CD4-positive, alpha-beta T cell treated with Interleukin-12 subunit alpha and Interleukin-12 subunit beta, for 1 hour (primary cell): ENCODE measurements at regions not wholly inside any gene's neighbourhood (a gene's known extent, or its start where the extent isn't known, plus 50 kb on each side); places are given as distances from the start of the nearest gene placed in this dataset.
"Not testable (repeated sequence)": the region's sequence is repeated elsewhere in the genome, so short reads cannot be mapped to it uniquely, and the experiment has no call there.

ENCODE experiments used
- DNase-seq: peaks from one replicate; pipeline ENCODE4 v3.0.0-alpha.2; 2020

DNA sequence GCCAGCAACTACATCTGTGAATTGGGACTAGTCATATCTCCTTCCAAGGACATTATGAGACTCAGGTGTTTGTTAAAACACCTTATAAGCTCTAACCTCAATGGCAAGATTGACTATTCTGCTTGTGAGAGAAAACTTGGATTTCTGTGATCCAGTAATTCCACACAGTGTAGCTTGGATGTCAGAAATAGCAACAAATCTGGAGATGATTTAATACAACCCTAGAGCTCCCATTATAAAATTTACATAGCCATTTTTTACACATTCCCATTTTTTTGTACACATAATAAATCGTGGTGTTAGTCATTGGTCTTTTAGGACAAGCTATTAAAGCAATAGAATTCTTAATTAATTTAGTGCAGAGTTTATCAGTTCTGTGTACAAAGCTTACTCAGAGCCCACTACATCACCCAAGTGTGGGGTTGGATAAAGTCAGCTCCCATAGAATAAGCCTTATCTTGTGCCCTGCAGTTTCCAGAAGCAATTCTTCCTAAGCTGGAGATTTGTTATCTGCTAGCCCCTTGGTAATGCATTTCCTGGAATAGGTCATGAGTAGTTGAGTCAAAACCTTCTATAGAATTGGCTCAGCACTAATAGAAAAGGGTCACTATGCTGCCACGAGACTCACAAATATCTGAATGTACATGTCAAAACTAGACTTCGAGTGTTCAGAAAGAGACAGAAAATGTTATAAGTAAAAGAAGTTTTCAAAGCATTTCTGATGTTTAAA lies 434.0 kb upstream of the RUNX1 start:
- DNase-seq, result no peak

DNA sequence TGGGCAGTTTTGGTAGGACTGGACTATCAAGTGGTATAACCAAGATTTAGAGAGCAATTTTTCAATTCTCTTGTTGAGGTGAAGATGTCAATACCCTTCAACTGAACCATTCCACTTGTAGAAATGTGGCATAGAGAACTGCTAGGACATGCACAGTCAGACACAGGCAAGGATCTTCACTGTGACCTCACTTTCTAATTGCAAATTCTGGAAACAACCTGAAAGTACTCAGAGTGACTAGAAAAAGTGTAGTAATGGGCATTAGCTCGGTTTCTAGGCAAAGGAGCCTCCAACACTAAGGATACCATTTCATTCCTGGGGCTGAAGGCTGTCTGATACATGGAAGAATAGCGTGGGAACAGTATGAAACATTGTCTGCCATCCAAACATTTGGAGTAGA lies 433.0 kb upstream of the RUNX1 start:
- no peak for DNase-seq

DNA sequence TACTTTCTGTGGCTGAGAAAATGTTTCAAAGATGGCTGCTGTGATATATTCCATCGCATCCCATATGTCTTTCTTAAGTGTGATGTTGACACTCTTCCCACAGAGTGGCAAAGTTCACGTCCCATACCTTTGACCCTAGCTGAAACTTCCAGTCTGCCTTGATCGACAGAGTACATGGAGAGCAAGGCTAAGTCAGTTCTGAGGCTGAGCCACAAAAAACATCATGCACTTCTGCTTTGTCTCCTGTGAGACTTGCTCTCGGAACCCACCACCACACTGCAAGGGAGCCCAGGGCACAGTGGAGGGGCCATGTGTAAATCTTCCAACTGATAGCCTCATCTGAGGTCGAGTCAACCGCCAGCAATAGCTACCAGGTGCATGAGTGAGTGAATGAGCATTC lies 431.9 kb upstream of the RUNX1 start:
- no peak for DNase-seq

DNA sequence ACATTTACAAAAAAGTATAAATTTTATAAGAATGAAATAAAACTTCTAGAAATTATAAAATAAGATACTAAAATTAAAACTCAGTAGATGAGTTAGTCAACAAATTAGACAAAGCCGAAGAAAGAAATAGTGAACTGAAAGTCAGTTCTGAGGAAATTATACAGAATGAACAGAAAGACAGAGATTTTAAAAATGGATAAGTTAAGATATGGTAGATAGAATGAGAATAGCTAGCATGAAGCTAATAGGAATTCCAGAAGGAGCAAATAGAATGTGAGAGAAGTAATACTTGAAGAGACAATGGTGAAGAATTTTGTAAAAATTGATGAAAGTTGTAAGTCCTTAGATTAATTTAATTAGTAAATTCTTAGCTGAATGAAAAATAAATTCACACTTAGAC lies 430.4 kb upstream of the RUNX1 start:
- DNase-seq, result no peak

DNA sequence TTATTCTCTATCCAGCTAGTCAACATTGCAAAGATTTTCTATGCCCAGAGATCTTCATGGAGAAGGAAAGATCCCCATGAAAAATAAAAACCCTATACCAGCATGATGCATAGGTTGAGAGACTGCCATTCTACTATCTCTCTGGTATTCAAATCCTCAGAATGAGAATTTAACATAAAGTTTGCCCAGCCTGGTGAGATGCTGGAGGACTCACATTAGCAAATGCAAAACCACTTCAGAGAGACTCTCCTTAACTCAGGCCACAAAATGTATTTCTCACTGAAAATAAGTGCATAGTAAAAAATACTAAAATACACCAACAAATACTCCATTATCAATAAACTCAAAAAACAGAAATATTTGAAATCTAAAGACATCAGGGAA lies 430.0 kb upstream of the RUNX1 start:
- no peak for DNase-seq

DNA sequence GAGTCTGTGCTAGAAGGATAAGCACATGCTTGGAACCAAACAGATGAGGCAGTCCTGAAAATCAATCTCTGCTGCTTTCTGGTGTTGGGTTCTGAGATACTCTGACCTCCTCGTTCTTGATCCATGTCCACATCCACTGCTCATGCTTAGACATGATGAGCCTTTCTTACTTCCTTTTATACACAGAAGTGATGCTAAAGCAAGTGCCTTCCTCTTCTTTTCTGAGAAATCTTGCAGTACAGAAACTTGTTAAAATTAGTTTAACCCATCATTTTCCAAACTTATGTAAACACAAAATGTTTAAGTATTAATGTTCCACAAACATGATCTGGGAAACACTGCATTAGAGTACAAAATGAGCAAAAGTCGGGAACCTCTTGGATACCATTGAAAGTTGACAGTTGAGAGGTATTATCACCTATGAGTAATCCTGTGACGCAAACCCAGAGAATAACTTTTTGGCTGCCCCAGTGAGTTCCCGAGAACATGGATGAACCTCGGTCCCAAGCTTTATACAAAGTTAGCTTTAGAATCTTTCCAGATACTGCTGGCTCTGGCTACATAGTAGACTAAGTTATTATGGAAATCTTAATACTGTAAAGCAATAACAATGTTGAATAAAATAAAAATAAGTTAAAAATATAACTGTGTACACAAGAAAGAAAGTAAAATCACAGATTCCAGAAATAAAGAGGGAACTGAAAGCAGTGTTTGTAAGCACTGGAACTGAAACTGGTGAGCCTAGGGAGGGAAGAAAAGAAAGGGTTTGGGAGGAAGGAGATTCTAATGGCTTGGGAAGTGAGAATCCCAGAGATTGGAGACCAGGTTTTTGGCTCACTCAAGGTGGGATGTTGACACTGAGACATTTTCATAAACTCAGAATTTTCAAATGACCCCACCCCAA lies 429.3 kb upstream of the RUNX1 start:
- DNase-seq, result no peak

DNA sequence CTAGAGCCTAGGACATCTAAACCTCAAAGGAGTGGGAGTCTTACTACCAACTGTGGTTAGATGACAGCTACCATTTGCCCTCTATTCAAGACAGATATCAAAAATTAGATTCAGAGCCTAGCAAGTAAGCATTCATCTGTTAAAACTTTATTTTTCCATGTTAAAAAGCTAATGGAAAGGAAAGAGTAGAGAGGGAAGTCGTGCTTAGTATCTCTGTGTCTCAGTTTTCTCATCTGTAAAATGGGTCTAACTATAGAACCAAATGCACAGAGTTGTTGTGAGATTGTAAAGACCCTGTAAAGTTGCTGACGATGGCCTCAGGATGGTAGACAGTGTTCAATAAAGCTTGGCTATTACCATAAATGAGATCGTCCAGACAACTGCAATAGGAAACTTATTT lies 428.5 kb upstream of the RUNX1 start:
- no peak for DNase-seq

DNA sequence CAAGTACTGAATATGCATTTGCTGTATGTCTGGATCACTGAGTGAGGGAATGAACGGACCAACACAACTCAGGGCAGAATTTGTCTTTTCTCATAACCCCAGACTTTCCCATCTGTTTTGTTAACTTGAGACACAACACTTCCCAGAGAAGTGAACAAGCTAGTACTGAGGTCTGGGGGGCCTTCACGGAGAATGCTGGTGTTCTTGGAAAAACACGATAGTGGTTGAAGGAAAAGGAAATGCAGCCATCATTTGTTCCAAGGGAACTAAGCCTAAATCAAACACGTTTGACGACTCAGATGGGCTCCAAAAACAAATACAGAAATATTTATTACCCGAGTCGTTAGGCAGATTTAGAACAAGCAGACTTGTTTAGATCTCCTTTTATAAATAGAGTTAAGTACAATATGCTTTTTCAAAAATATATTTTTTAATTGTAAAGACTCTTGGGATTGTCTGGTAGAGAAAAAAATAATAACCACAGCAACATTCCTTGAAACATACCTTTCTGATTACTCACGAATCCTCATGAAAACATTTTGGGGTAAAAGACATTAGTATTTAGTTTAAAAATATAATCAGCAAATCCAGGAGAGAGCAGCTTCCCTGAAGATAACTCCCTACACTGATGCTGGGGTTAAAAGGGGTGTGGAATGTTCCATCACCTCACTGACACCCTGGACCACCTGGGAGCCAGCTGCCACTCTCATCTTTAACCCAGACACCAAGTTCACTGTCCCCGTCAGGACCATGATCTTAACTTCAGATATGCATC lies 427.7 kb upstream of the RUNX1 start:
- DNase-seq, result no peak

DNA sequence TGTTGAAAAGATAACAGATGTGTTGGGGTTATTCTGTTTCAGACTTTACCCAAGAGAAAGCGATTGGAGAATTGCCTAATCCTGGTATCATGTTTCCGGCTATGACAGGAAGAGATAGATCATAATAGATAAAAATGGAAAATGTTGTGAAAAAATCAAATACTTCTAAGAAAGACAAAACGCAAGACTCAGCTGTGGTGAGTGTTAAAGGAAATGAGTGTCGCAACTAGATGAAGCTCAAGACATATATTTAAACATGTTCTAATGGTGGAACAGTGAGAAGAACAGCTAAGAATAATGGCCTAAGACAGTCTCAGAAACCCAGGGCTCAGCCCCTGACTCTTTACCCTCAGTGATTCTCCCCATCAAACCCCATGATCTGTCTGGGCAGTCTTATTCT lies 426.7 kb upstream of the RUNX1 start:
- DNase-seq, result no peak

DNA sequence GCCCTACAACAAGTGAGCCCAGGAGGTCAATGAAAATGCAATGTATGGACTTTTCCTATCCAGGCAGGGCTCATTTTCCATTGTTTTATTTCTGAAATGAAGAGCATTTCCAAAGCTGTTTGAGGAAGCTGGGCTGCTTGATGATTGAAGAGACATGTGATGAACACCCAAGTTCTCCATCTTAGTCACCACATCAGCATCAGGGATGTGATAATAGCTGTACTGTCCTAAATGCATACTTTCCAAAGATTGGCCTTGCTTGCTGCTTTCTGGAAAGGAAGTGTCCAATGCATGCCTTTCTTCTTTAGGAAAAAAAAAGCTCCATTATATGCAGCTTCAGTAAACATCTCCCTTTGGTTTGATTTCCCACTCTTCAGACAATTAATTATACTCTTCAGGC lies 425.9 kb upstream of the RUNX1 start:
- no peak for DNase-seq

DNA sequence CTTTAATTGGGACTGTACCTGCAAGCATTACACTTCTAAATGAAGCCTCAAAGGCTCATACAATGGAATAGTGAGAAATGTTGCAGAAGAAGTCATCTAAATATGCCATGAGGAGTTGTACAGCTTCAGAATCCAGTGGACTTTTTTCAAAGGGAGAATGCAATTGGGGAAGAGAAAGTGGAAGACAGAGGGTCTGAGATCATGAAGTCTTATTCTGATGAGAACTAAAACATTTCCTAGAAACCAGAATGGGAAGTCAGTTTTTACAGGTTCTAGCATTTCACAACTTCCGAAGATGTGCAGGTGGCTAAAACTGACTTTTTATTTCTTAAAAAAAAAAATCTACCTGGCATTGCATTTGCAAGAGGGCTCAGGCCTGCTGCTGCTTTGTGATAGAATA lies 424.4 kb upstream of the RUNX1 start:
- no peak for DNase-seq

DNA sequence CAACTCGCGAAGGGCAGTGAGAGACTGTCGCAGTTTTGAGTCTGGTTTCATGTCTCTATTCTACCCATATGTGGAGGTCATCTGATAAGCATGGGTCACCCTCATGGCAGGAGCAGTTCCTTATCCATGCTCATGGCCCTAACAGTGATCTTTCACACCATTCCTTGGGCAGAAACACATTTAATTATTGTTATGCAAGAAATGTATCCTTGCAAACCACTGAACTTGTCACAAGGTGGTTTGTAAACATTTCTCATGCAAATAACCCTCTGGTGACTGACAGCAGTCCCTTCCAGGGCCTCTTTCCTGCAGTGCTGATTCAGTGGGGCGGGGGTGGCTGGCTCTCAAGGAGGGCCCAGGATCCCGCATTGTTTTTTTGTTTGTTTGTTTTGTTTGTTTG lies 421.4 kb upstream of the RUNX1 start:
- no peak for DNase-seq

DNA sequence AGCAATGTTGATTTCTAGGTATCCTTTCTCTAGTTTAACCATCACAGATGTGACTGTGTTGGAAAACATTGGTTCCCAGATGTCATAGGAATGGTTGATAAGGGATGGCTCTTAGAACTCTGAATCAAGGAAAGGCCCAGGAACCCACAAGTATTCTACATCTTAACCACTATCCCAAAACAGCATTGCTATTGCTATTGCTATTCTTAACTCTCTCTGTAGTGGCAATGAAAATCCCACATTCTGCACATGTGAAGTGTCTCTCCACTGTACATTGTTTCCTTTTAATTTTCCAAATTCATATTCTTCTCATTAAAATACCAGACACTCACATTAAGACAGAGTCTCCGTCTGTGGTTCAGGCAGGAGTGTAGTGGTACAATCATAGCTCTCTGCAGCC lies 420.4 kb upstream of the RUNX1 start:
- no peak for DNase-seq

DNA sequence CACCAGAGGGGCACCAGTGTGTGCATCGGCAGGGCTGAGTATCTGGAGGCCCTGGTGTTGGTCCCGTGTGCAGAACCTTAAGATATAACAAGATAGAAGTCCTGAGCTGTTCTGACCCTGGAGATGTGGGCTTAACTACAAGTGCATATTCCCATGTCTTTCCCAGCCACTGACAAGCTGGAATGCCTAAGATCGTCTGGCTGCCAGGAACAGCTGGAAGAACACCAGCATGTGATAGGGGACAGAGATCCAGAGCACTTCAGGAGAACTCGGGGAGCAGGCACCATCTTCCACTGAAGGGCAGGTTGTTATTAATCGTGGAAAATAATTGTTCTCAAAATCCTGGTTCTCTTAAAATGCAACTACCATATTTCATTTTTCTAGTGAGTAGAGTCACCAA lies 419.9 kb upstream of the RUNX1 start:
- DNase-seq, result no peak

DNA sequence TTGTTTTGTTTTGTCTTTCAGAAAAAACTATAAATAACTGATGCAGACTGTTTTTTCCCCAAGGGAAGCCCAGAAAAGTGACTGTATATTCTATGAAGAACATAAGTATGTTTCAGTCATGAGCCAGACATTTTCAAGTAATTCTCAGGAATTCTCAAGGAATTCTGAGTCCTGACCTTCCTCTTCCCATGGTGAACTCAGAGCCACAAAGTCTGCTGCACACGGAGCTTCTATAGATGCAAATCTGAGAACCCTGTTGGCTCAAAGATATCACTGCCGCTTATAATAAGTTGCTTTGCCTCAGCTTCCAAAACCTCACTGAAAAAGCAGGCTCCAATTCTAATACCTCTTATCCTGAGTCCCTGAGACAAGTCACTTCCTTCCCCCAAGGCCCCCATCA lies 418.5 kb upstream of the RUNX1 start:
- no peak for DNase-seq

DNA sequence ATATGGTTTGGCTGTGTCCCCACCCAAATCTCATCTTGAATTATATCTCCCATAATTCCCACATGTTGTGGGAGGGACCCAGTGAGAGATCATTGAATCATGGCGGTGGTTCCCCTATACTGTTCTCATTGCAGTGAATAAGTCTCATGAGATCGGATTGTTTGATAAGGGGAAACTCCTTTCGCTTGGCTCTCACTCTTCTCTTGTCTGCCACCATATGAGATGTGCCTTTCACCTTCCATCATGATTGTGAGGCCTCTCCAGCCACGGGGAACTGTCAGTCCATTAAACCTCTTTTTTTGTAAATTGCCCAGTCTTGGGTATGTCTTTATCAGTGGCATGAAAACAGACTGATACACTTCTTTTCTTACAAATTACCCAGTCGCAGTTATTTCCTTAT lies 417.6 kb upstream of the RUNX1 start:
- DNase-seq, result not testable (repeated sequence)

DNA sequence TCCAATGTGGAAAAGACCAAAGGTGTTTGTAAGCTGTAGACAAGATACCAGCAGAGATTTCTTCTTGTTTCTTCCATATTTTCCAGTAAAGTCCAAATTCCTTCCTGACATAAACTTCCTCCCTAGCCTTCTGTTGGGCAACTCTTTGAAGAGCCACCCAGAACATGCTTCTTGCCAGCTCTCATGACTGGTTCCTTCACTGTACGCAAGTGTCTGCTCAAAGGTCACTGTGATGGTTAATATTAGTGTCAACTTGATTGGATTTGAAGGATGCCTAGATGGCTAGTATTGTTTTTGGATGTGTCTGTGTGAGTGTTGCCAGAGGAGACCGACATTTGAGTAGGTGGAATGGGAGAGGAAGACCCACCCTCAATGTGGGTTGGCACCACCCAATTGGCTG lies 416.6 kb upstream of the RUNX1 start:
- no peak for DNase-seq

DNA sequence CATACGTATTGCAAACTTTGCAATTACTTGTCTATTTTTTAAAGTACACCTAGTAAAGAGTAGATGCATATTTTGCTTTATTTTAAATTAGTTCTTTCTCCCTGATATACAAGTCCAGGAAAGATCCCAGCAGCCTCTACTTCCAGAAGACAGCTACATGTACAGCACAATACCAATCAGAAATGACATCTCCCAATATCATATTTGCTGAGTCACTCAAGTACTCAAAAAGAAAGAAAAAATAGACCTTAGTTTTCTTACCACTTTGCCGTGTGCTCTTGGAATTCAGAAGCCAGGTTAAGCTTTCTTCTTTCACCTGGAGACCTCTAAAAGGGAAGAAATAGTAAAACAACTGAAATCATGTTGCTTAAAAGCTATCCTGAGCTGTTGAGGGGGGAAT lies 412.6 kb upstream of the RUNX1 start:
- DNase-seq, result no peak

DNA sequence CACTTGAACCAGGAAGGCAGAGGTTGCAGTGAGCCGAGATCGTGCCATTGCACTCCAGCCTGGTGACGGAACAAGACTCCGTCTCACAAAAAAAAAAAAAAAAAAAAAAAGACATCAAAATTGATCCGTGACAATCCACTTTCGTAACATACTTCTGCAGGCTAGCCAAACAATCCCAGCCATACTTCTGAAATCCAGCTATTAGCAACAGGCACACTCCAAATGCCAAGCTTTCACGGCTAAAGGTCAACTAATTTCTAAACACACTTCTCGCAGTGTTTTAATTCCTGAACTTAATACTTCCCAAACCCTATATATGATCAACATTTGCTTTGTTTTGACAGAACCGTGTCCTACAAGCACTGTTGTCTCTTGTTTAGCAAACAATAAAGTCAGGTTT lies 411.3 kb upstream of the RUNX1 start:
- DNase-seq, result no peak

DNA sequence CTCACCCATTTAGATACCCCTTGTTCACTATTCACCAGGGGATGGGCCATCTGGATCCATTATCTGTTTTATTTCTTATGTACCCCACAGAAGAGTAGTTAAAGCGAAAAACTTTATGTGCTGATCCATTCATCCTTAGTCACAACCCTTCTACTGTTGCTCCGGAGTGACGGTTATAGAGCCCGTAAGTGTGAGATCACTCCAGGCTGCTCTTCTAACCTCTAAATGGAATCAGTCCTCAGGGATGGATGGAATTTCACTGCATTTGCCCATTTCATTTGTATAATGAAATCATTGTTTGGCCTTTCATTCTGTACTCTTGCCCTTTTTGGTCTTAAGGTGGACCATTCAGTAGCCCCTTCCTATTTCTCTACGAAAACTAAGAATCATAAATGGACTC lies 409.3 kb upstream of the RUNX1 start:
- no peak for DNase-seq

DNA sequence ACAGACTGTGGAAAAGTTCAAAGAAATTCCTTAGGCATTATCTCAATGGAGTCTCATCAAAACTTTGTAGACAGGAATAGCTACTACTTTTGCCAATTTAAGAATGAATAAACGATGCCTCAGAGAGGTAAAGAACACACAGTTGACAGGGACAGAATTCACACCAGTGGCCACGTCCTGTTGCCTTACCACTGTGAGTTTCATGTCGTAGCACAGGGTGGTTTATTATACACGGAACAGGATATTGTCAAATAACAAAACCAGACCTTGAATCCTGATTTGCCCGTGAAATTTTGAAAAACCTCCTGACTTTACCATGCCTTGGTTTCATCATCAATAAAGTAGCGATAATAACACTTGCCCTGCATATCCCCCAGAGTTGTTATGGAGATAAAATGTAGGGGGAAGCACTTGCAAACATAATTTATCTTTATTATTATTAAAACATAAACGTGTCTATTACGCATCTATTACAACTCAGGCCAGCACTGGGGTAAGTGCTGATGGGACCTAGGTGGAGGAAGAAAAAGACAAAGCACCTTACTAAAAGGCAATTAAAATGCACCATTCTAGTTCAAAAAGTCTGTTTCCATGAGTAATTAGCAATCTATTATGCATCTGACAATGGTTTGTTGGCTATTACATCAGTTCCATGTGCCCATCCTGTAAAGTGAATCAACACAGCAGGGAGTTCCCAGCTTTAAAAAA lies 408.1 kb upstream of the RUNX1 start:
- DNase-seq, result no peak

DNA sequence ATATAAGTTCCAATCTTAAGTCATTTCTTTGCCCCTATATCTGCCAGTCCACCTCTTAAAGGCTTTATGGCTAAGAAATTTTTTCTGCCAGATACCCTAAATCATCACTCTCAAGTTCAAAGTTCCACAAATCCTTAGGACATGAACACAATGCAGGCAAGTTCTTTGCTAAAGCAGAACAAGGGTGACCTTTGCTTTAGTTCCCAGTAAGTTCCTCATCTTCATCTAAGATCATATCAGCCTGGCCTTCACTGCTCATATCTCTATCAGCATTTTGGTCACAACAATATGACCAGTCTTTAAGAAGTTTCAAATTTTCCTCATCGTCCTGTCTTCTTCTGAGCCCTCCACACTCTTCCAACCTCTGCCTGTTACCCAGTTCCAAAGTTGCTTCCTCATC lies 402.2 kb upstream of the RUNX1 start:
- no peak for DNase-seq

DNA sequence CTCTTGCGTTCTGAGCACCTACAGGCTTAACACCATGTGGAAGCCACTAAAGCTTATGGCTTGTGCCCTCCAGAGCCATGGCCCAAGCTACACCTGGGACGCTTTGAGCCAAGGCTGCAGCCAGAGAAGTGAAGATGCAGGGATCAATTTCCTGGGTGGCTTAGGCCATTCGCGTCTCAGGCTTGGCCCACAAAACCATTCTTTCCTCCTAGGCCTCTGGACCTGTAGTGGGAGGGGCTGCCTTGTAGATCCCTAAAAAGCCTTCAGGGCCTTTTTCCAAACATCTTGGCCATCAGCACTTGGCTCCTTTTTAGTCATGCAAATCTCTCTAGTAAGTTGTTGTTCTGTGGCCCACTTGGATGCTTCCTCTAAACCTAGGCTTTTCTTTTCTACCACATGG lies 401.7 kb upstream of the RUNX1 start:
- no peak for DNase-seq
